CD4-positive, alpha-beta memory T cell (primary cell): ENCODE measurements at regions not wholly inside any gene's neighbourhood (a gene's known extent, or its start where the extent isn't known, plus 50 kb on each side); places are given as distances from the start of the nearest gene placed in this dataset.

Experiments
- CTCF ChIA-PET: fragments of 350-600 bp; sonication (Branson Sonifier 250); formaldehyde crosslinking; loops from one replicate; lab custom pipeline; 2021; ENCODE audit warnings: inconsistent platforms; ENCODE audit not compliant: partially characterized antibody; lab: Charles Lee
- POLR2A ChIA-PET: fragments of 350-600 bp; sonication (Branson Sonifier 250); formaldehyde crosslinking; loops from one replicate; lab custom pipeline; 2021; ENCODE audit not compliant: partially characterized antibody; lab: Charles Lee
- DNase-seq, 5 donors: peaks; one replicate each; pipeline versions ENCODE4 v3.0.0 to v3.0.0-alpha.2; 2020 to 2022; ENCODE audit warnings: mixed read lengths in 1 of 5
- H3K27ac ChIP-seq: one replicate; pipeline ENCODE4 v1.7.0; 2013; ENCODE audit warnings: low read depth, low read length
- H3K27me3 ChIP-seq: 2 replicates; pipeline ENCODE4 v1.7.0; 2013; ENCODE audit warnings: mild to moderate bottlenecking, low read length, moderate library complexity; ENCODE audit not compliant: insufficient read depth
- H3K36me3 ChIP-seq: 2 replicates; pipeline ENCODE4 v1.7.0; 2013; ENCODE audit warnings: mild to moderate bottlenecking, low read length, moderate library complexity; ENCODE audit not compliant: insufficient read depth
- H3K4me1 ChIP-seq: 2 replicates; pipeline ENCODE4 v1.7.0; 2013; ENCODE audit warnings: mild to moderate bottlenecking, low read length, moderate library complexity; ENCODE audit not compliant: insufficient read depth
- H3K4me3 ChIP-seq, 2 donors: one replicate each; pipeline ENCODE4 v1.7.0; 2013; ENCODE audit warnings: low read length in 2 of 2, mild to moderate bottlenecking in 1 of 2
- H3K9me3 ChIP-seq, 2 donors: one replicate each; pipeline ENCODE4 v1.7.0; 2013; ENCODE audit warnings: low read length in 2 of 2, control low read depth in 1 of 2; ENCODE audit not compliant: control insufficient read depth in 1 of 2
- H3K27ac Mint-ChIP-seq, 7 donors: one replicate each; pipeline ENCODE4 v1.8.0; 2020 to 2021; ENCODE audit warnings: mixed read lengths in 7 of 7, mild to moderate bottlenecking in 6 of 7, inconsistent platforms in 3 of 7, moderate library complexity in 3 of 7
- H3K27me3 Mint-ChIP-seq, 2 donors: one replicate each; pipeline ENCODE4 v1.8.0; 2020 to 2021; ENCODE audit warnings: mixed read lengths in 2 of 2
- H3K36me3 Mint-ChIP-seq, 2 donors: one replicate each; pipeline ENCODE4 v1.8.0; 2020 to 2021; ENCODE audit warnings: mixed read lengths in 2 of 2, inconsistent platforms in 1 of 2, mild to moderate bottlenecking in 1 of 2
- H3K4me1 Mint-ChIP-seq, 4 donors: one replicate each; pipeline ENCODE4 v1.8.0; 2020 to 2021; ENCODE audit warnings: mixed read lengths in 4 of 4, mild to moderate bottlenecking in 1 of 4
- H3K4me3 Mint-ChIP-seq, 8 donors: one replicate each; pipeline ENCODE4 v1.8.0; 2020 to 2021; ENCODE audit warnings: mixed read lengths in 8 of 8, mild to moderate bottlenecking in 7 of 8, moderate library complexity in 6 of 8, inconsistent platforms in 3 of 8
- H3K9me3 Mint-ChIP-seq, 8 donors: one replicate each; pipeline ENCODE4 v1.8.0; 2020 to 2021; ENCODE audit warnings: mixed read lengths in 8 of 8, mild to moderate bottlenecking in 5 of 8, inconsistent platforms in 3 of 8, moderate library complexity in 1 of 8
- intact Hi-C: fragments of 100-400 bp; cut with micrococcal nuclease; formaldehyde crosslinking; loops from one replicate; pipeline ENCODE4 v1.15.1; 2023

DNA sequence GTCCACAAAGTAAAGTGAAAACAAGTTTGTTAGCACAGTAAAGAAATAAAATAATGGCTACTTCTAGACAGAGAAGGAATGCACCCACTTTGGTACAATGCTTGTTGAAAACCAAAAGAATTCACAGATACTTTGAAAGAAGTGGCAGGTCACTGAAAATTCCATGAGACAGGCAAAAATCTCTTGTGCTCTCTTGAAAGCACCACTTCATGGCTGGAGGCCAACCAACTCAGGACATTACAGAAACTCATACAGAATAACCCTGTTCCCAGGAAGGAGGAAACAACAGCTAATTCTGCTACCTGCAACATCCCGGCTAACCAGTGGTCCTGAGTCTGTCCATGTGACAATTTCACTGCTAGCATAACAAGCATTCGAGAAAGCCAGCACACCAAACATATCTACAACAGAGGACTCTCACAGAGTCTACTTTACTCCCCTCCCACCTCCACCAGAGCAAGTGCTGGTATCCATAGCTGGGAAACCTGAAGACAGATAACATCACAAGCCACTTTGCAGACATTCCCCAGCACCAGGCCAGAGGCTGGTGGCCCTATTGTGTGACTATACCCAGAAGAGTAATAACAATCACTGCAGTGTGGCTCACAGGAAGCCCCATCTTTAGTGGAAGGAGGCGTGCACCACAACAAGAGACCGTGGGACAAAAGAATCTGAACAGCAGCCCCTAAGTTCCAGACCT is 255.3 kb upstream of the SLITRK3 start:
- Histone ChIP-seq H3K27ac (no peak overlapping the region), H3K4me1 (no peaks in the 10 kb centered on the region), H3K4me3 (no peak overlapping the region), H3K27me3 (no peaks in the 10 kb centered on the region), H3K9me3 (no peaks in the 10 kb centered on the region), H3K36me3 (no peaks in the 10 kb centered on the region)
- no peak for DNase-seq
- Mint-ChIP-seq H3K4me3 (no peak overlapping the region), H3K9me3 (peaks cover 6 to 27% (median 14%) of the 10 kb centered on the region in 8 donors), H3K27me3 (no peaks in the 10 kb centered on the region), H3K27ac (no peak overlapping the region), H3K4me1 (no peaks in the 10 kb centered on the region), H3K36me3 (no peaks in the 10 kb centered on the region)
- intact Hi-C loops, result no loop called here
- POLR2A ChIA-PET, result no interaction called here
- CTCF ChIA-PET, result no interaction called here

DNA sequence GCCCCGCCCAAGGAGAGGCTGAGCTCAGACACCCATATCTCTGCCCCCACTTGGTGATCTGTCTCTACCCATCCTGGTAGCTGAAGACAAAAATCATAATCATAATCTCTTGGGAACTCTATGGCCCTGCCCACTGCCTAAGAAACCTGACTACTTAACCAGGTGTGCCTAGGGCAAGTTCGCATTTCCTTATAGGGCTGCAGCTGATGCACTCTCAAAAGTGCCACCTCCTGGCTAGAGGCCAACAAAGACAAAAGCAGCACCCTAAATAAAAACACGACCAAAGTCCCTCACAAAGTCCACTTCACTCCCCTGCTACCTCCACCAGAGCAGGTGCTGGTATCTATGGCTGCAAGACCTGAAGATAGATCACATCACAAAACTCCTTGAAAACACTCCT is 250.4 kb upstream of the SLITRK3 start:
- H3K27ac Mint-ChIP-seq, result no peak overlapping the region

DNA sequence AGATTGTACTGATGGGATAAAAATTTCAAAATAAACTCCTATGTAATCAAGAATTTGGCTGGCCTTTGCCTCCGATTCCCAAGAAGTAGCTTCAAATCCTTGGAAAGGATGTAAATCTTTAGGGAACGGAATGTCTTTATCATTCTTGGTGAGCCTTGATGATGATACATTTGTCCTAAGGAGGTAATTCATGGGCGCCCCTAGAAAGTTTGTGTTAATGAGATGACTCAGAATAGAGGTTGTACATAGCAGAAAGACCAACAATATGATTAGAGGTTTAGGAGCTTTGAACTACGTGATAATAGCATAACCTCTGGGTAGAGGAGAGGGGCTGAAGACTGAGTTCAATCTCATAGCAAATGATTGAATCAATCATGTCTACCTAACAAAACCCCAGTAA is 248.6 kb upstream of the SLITRK3 start:
- Mint-ChIP-seq H3K9me3 (peaks cover 0 to 16% (median 8%) of the 10 kb centered on the region in 8 donors), H3K4me1 (no peaks in the 10 kb centered on the region), H3K4me3 (no peak overlapping the region), H3K36me3 (no peaks in the 10 kb centered on the region), H3K27ac (no peak overlapping the region), H3K27me3 (no peaks in the 10 kb centered on the region)
- DNase-seq, result no peak
- POLR2A ChIA-PET, result no interaction called here
- no peaks in the 10 kb centered on the region for H3K4me1 ChIP-seq
- no peak overlapping the region for H3K4me3 ChIP-seq
- H3K9me3 ChIP-seq, result no peaks in the 10 kb centered on the region
- intact Hi-C loops, result no loop called here
- H3K36me3 ChIP-seq, result no peaks in the 10 kb centered on the region
- H3K27ac ChIP-seq, result no peak overlapping the region
- CTCF ChIA-PET, result no interaction called here
- no peaks in the 10 kb centered on the region for H3K27me3 ChIP-seq

More for the DNA sequence above, 250.4 kb upstream of the SLITRK3 start:
- Histone ChIP-seq H3K27ac (no peak overlapping the region), H3K4me3 (no peak overlapping the region), H3K9me3 (no peaks in the 10 kb centered on the region), H3K27me3 (no peaks in the 10 kb centered on the region), H3K4me1 (no peaks in the 10 kb centered on the region), H3K36me3 (no peaks in the 10 kb centered on the region)
- Mint-ChIP-seq H3K4me1 (no peaks in the 10 kb centered on the region), H3K27me3 (no peaks in the 10 kb centered on the region), H3K4me3 (no peak overlapping the region), H3K36me3 (no peaks in the 10 kb centered on the region), H3K9me3 (peaks cover 2 to 18% (median 8%) of the 10 kb centered on the region in 8 donors)
- intact Hi-C loops, result no loop called here
- ChIA-PET CTCF (no interaction called here), POLR2A (no interaction called here)
- DNase-seq, result no peak

DNA sequence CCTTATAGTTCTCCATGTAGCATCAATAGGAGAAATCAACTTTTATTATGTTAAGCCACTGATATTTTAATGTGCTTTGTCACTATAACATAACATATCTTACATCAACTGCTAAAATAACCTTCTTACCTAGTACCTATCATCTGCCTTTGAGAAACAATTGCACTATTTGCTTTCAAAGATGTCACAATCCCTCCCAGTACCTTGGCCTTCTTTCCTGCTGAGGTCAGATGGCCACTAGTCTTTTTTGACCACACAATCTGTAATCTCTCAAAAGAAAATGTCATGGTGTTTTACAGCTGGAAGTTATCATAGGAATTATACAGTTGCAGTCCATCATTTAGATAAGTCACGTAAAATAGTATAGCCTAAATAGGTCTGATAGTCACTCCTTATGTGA is 247.5 kb upstream of the SLITRK3 start:
- H3K36me3 ChIP-seq, result no peaks in the 10 kb centered on the region
- POLR2A ChIA-PET, result no interaction called here
- no peak for DNase-seq
- no peak overlapping the region for H3K4me3 ChIP-seq
- H3K9me3 ChIP-seq, result no peaks in the 10 kb centered on the region
- CTCF ChIA-PET, result no interaction called here
- Mint-ChIP-seq H3K4me1 (no peaks in the 10 kb centered on the region), H3K27me3 (no peaks in the 10 kb centered on the region), H3K27ac (no peak overlapping the region), H3K4me3 (no peak overlapping the region), H3K9me3 (peaks cover 0 to 19% (median 7%) of the 10 kb centered on the region in 8 donors), H3K36me3 (no peaks in the 10 kb centered on the region)
- intact Hi-C loops, result no loop called here
- no peak overlapping the region for H3K27ac ChIP-seq
- H3K4me1 ChIP-seq, result no peaks in the 10 kb centered on the region
- no peaks in the 10 kb centered on the region for H3K27me3 ChIP-seq

DNA sequence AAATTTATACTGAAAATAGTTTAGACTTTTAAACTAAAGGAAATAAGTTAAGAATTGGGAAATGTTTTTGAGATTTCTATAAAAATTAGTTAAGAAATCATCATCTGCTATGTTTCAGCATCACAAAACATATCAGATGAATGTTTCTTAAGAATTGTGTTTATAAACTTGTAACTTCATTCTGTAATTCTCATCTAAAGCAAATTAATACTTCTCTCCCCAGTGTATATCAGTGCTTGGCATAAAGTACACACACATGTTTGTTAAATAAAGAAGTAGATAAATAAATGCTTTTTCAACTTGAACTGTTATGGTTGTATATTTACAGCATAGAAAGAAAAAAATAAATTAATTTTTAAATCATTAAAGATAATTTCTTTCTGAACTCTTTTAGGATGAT is 245.9 kb upstream of the SLITRK3 start:
- Mint-ChIP-seq H3K4me3 (no peak overlapping the region), H3K36me3 (no peaks in the 10 kb centered on the region)

DNA sequence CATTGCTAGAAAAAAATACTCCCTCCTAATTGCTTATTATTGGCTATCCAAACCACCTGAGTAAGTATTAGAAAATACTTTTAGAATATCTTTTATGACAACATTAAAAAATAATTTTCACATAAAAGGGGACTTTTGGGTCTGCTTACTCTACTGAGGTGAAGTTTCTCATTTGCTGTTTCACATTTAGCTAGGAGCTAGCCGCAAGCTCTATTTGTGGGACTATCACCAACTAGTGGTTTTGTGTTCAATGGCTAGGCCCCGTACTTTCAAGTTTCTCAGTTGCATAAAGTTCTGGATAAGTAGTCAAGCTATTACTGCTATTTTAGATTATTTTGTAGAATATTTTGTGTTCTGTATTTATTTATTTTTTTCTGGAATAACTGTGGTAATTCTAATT is 244.2 kb upstream of the SLITRK3 start:
- Histone ChIP-seq H3K27me3 (no peaks in the 10 kb centered on the region), H3K36me3 (no peaks in the 10 kb centered on the region), H3K27ac (no peak overlapping the region), H3K4me1 (no peaks in the 10 kb centered on the region), H3K9me3 (no peaks in the 10 kb centered on the region), H3K4me3 (no peak overlapping the region)
- Mint-ChIP-seq H3K27ac (no peak overlapping the region), H3K4me3 (no peak overlapping the region), H3K9me3 (peaks cover 3 to 14% (median 7%) of the 10 kb centered on the region in 8 donors), H3K4me1 (no peaks in the 10 kb centered on the region), H3K27me3 (no peaks in the 10 kb centered on the region), H3K36me3 (no peaks in the 10 kb centered on the region)
- DNase-seq, result no peak
- CTCF ChIA-PET, result no interaction called here
- POLR2A ChIA-PET, result no interaction called here
- intact Hi-C loops, result no loop called here

More for the DNA sequence above, 245.9 kb upstream of the SLITRK3 start:
- no peak overlapping the region for H3K27ac ChIP-seq
- intact Hi-C loops, result no loop called here
- no peaks in the 10 kb centered on the region for H3K36me3 ChIP-seq
- H3K4me3 ChIP-seq, result no peak overlapping the region
- DNase-seq, result no peak
- Mint-ChIP-seq H3K4me1 (no peaks in the 10 kb centered on the region), H3K9me3 (peaks cover 4 to 16% (median 7%) of the 10 kb centered on the region in 8 donors), H3K27me3 (no peaks in the 10 kb centered on the region), H3K27ac (no peak overlapping the region)
- ChIA-PET CTCF (no interaction called here), POLR2A (no interaction called here)
- H3K27me3 ChIP-seq, result no peaks in the 10 kb centered on the region
- no peaks in the 10 kb centered on the region for H3K4me1 ChIP-seq
- H3K9me3 ChIP-seq, result no peaks in the 10 kb centered on the region

DNA sequence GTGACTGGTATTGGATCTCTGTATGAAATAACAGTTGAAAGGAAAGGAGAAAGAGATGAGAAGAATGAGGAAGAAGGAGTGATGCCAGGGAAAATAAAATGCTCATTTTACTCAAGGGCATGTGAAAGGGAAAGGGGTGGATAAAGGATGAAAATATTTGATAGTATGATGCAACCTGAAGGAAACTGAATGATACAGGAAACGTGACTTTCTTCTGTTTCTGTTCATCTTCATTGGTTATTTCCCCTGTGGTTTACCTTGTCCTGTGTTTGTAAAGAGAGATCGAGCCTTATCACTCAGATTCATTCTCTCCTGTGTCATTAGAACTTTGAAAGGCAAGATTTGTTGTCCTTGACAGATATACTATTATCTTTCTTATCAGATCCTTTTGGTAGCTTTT is 243.6 kb upstream of the SLITRK3 start:
- H3K27me3 Mint-ChIP-seq, result no peaks in the 10 kb centered on the region
- no peak overlapping the region for H3K4me3 Mint-ChIP-seq
- no peak overlapping the region for H3K27ac Mint-ChIP-seq
- ChIA-PET CTCF (no interaction called here), POLR2A (no interaction called here)
- H3K4me1 Mint-ChIP-seq, result no peaks in the 10 kb centered on the region
- H3K36me3 Mint-ChIP-seq, result no peaks in the 10 kb centered on the region
- Histone ChIP-seq H3K36me3 (no peaks in the 10 kb centered on the region), H3K27me3 (no peaks in the 10 kb centered on the region), H3K4me3 (no peak overlapping the region), H3K4me1 (no peaks in the 10 kb centered on the region), H3K27ac (no peak overlapping the region), H3K9me3 (no peaks in the 10 kb centered on the region)
- no peak for DNase-seq
- H3K9me3 Mint-ChIP-seq, result peaks cover 3 to 20% (median 8%) of the 10 kb centered on the region in 8 donors
- intact Hi-C loops, result no loop called here
